ENCODE measurements at regions not wholly inside any gene's neighbourhood (a gene's known extent, or its start where the extent isn't known, plus 50 kb on each side); places are given as distances from the start of the nearest gene placed in this dataset.

- Histone ChIP-seq H3K14ac (ENCODE audit: insufficient read length) (no peak overlapping the region), H4K5ac (ENCODE audit: insufficient read length, low read depth, low read length) (no peak overlapping the region), H3K27ac (ENCODE audit: low read depth, low read length) (no peak overlapping the region), H3K18ac (ENCODE audit: extremely low read depth, low read length) (no peak overlapping the region), H3K9me3 (ENCODE audit: insufficient read depth in 2 of 2, low read depth in 1 of 2, low read length in 1 of 2) (no peaks in the 10 kb centered on the region), H3K79me2 (ENCODE audit: control insufficient read depth in 1 of 2, insufficient read depth in 2 of 2, low read length in 2 of 2) (no peaks in the 10 kb centered on the region), H2BK120ac (replicated peaks; ENCODE audit: low read depth, low read length) (no peak overlapping the region), H2BK15ac (ENCODE audit: low read length) (no peak overlapping the region), H3K9ac (replicated peaks in 1 of 4; ENCODE audit: extremely low read depth in 1 of 4, low read depth in 3 of 4, low read length in 3 of 4) (no peak overlapping the region), H2AK5ac (ENCODE audit: low read depth, low read length) (no peak overlapping the region), H2BK12ac (ENCODE audit: low read depth, low read length) (no peak overlapping the region), H3K4ac (replicated peaks; ENCODE audit: insufficient read length, low read depth, low read length) (no peak overlapping the region), H3K36me3 (ENCODE audit: control insufficient read depth in 2 of 4, insufficient read depth in 4 of 4, low read length in 3 of 4) (no peaks in the 10 kb centered on the region), H3K23ac (ENCODE audit: insufficient read length) (no peak overlapping the region), H3K4me1 (replicated peaks in 1 of 4; ENCODE audit: control insufficient read depth in 3 of 4, insufficient read depth in 4 of 4, low read length in 3 of 4) (peaks cover 3 to 5% (median 3%) of the 10 kb centered on the region in 4 experiments; a peak in 5 of 7 replicates), H4K91ac (replicated peaks; ENCODE audit: insufficient read length, low read length) (no peak overlapping the region), H3K23me2 (ENCODE audit: low read depth, low read length) (no peaks in the 10 kb centered on the region), H3K4me3 (ENCODE audit: extremely low read depth in 1 of 4, insufficient read depth in 2 of 4, low read depth in 3 of 4, low read length in 4 of 4) (no peak overlapping the region), H2BK20ac (ENCODE audit: low read length) (no peak overlapping the region), H3K79me1 (ENCODE audit: low read depth, low read length) (no peaks in the 10 kb centered on the region), H2BK5ac (ENCODE audit: low read depth, low read length) (no peak overlapping the region), H4K20me1 (replicated peaks in 1 of 2; ENCODE audit: control insufficient read depth in 1 of 2, insufficient read depth in 2 of 2, low read length in 2 of 2) (no peaks in the 10 kb centered on the region), H3K27me3 (replicated peaks in 1 of 4; ENCODE audit: control insufficient read depth in 3 of 4, extremely low read depth in 1 of 4, insufficient read depth in 3 of 4, low read length in 3 of 4) (no peaks in the 10 kb centered on the region), H2AFZ (ENCODE audit: low read length) (no peak overlapping the region), H3K56ac (replicated peaks; ENCODE audit: insufficient read length, low read depth, low read length) (no peak overlapping the region), H4K8ac (ENCODE audit: extremely low read depth, insufficient read depth, low read length) (no peak overlapping the region), H3K4me2 (ENCODE audit: insufficient read depth in 1 of 2, low read depth in 2 of 2, low read length in 2 of 2) (no peak overlapping the region)
- POLR2A ChIA-PET (ENCODE audit: partially characterized antibody), result no interaction called here
- TF ChIP-seq NANOG (IDR thresholded peaks at IDR 0.05; ENCODE audit: insufficient read depth, low read depth, low read length, poor library complexity, severe bottlenecking), result no peak
- no peak for TF ChIP-seq CEBPB (IDR thresholded peaks at IDR 0.05; ENCODE audit: low read depth, low read length)
- no peak for TF ChIP-seq RNF2 (IDR thresholded peaks at IDR 0.05; ENCODE audit: borderline replicate concordance, low read depth, low read length, missing control alignments, poor library complexity, severe bottlenecking)
- CTCF ChIA-PET (ENCODE audit: partially characterized antibody), result interaction anchor here (1.4 to 1.6 kb wide), 2 partner anchors 45 to 308 kb away, joined by 3 to 6 read pairs; no protein-coding TSS in a partner anchor
- DNase-seq (ENCODE audit: low read depth in 1 of 2, low spot score in 2 of 2) (no peak), FAIRE-seq (no peak)
- WGBS, 2 experiments (ENCODE audit: extremely low coverage in 1 of 2, insufficient coverage in 1 of 2, insufficient read length in 1 of 2, insufficient replicate concordance in 2 of 2, low coverage in 1 of 2, low lambda C conversion rate in 2 of 2, missing lambda C conversion rate in 1 of 2), result 85% methylated on average over 4 of the region's 4 CpGs; no CpG with 5 or more reads in 1 of the 2 experiments
These were observed 178.7 kb upstream of the NSMCE3 start for GRCh38 chr15:29448320-29448719.

All from H1 (cell line).